HG03520 (cell line): ENCODE measurements at regions not wholly inside any gene's neighbourhood (a gene's known extent, or its start where the extent isn't known, plus 50 kb on each side); places are given as distances from the start of the nearest gene placed in this dataset.

Experiments used
- ATAC-seq: cut with Tn5 transposase; IDR thresholded peaks from one replicate; pipeline ENCODE4 v1.9.1; 2021; ENCODE audit warnings: mild to moderate bottlenecking, moderate library complexity; ENCODE audit not compliant: unreplicated experiment

DNA sequence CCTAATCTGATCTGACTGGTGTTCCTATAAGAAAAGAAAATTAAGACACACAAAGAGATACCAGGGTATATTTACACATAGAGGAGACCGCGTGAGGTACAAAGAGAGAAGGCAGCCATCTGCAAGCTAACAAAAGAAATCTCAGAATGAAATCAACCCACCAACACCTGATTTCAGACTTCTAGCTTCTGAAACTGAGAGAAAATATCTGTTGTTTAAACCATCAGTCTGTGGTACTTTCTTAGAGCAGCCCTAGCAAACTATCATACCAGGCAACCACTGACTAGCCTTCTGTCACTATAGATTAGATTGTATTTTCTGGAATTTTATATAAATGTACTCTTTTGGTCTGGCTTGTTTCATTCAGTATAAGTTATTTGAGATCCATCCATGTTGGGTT lies 779.3 kb upstream of the ACO1 start:
- no peak for ATAC-seq

- no peak for ATAC-seq
Observed at GRCh38 chr9:31606678-31607077, 777.8 kb upstream of the ACO1 start.

DNA sequence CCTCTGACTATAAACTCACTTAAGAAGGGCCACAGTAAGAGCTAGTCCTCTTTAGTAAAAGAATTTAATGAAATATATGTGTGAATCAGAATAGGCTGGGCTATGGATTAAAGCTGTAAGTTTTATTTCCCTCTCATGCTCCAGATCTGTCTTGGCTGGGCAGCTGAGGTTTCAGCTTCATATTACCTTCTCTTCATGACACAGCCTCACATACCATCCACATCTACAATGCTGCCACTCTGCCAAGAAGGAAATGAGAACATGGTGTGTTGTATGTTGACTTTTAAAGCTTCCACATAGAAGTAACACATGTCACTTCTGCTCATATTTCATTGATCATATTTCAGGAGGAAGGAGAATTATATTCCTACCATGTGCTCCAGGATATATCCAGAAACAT lies 776.0 kb upstream of the ACO1 start:
- ATAC-seq = no peak

DNA sequence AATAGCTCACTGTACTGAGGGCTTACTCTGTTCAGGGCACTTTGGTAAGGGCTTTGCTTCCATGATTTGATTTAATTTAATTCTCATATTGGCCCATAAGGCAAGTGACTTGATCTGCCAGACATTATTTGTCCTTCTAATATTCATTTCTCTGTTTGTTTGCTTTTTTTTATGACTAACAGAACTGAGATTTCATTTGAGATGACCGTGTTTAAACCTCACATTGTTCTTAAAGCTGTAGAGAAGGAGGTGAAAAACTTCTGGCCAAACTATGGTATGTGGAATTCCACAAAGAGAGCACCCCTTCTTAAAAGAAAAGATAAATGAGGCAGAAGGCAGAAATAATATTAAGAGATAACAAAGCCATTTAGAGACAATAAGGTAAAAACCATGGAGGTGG lies 775.6 kb upstream of the ACO1 start:
- ATAC-seq = no peak

- no peak for ATAC-seq
Observed at GRCh38 chr9:31612336-31613030, 772.0 kb upstream of the ACO1 start.

DNA sequence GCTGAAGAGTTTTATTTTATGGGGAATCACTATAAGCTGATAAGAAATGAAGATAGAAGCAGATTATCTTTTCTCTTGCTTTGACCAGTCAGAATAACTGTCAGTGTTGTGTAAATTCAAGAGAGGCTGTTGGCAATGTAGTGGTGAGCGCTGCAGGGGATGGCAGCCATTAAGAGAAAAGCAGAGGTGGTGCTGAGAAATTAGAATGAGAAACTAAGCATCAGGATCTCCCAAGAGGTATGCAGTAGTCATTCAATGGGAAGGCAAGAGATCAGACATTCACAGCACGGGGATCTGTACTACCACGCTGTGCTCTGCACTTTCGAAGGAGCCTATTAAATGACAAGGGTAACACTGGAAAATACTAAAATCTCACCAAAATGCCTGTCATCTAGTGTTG lies 768.5 kb upstream of the ACO1 start:
- no peak for ATAC-seq

GRCh38 chr9:31623511-31623910 lies 760.9 kb upstream of the ACO1 start:
- no peak for ATAC-seq

- no peak for ATAC-seq
Observed at GRCh38 chr9:31629292-31629691, 755.2 kb upstream of the ACO1 start.

DNA sequence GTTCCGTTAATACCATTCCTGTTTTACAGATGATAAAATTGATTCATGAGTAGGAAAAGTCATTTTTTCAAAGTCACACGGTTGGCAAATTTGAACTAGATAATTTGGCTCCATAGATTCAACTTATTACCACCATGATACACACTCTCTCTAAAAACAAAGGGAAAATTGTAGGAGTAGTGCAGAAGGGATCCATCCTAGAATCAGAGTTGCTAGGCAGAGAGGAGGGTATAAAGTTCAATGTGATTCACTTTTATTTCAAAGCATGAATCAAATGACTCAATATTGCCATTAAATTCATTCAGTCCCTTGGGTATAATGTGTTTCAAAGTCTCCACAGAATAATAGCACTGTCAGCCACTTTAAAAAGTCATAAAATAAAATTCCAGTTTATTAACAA lies 747.2 kb upstream of the ACO1 start:
- no peak for ATAC-seq

- ATAC-seq = no peak
Observed at GRCh38 chr9:31637861-31638260, 746.6 kb upstream of the ACO1 start.

GRCh38 chr9:31639451-31639850 lies 745.0 kb upstream of the ACO1 start:
- no peak for ATAC-seq

- no peak for ATAC-seq
Observed at GRCh38 chr9:31669311-31669710, 715.1 kb upstream of the ACO1 start.

- no peak for ATAC-seq
Observed at GRCh38 chr9:31671011-31671410, 713.4 kb upstream of the ACO1 start.

DNA sequence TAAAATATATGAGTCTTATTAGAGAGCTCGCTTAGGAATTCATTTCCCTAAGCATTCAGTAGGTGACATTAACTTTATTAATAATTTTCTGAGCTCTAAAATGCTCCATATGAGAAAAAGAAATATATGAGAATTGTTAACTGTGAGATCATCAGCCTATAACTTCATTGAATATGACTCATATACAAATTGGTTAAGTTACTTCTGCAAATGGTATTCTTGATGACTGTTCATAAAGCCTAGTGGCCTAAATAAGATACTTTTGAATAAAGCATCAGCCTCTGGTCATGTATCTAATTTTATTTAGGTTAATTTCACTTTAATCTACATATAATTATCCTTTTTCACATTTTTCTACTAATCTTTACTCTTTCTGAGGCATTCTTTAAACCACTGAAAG lies 710.2 kb upstream of the ACO1 start:
- no peak for ATAC-seq

DNA sequence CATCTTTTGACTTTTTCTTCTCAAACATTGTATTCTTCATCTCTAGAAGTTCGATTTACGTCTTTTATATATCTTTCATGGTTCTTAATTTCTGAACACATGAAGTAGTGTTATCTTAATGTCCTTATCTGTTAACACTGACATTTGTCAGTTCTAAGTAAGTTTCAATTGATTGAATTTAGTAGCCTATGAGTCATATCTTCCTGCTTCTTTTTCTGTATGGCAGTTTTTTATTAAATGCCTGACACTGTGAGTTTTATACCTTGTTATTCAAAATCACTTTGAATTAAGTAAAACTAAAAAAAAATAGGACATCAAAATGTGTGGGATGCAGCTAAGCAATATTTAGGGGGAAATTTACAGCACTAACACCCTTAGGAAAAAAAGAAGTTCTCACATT lies 707.0 kb upstream of the ACO1 start:
- no peak for ATAC-seq

GRCh38 chr9:31677877-31678276 lies 706.6 kb upstream of the ACO1 start:
- ATAC-seq = no peak

DNA sequence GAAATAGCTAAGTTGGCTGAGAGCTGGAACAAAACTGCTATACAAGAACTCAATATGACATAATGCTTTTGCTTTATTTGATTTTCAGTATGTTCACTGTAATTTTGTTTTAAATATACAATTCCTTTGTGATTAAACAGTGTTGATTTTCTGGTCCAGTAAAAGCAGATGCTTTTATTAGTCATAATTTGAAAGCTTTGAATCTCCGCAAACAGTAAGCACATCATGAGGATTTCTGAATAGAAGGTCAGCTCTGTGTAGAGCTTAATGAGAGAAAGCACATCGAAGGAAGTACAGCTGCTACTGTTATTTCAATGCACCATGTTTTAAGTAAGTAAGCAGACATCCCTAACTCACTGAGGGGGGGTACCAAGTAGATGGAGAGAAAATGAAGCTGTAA lies 701.3 kb upstream of the ACO1 start:
- ATAC-seq = no peak

GRCh38 chr9:31697956-31698355 lies 686.5 kb upstream of the ACO1 start:
- no peak for ATAC-seq

- ATAC-seq = no peak
Observed at GRCh38 chr9:31699836-31700235, 684.6 kb upstream of the ACO1 start.

DNA sequence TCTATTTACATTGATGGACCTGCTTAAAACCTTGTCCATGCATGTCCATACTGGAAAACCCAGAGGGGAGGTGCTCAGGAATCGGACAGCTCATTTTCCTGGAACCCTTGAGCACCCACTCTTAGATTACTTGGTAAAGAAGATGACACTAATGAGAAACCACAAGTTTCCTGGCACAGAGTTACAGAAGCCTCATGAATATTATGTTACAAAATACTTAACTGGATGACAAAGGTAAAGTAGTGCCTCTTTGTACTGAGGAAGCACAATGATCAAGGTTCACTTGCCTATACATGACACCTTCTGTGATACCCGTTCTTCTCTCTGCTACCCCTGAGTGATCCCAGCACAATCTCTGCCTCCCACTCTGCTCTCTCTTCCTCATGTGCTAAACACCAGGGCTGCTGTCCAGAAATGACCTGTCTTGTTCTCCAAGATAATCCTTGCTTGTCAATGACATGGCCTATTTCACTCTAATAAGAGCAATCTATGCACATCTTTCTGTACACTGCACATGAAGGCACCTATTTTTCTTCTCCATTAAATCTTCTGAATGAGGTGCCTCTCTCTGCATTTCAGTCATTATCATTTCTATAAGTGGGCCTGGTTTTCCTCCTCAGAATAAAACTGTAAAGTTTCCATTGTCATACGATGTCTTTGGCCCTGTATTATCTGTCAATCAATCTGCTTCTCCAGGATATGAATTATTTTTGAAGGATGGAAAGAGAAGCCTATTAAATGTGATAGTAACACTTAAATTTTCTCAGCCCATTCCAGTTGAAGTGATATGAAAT lies 684.0 kb upstream of the ACO1 start:
- no peak for ATAC-seq

DNA sequence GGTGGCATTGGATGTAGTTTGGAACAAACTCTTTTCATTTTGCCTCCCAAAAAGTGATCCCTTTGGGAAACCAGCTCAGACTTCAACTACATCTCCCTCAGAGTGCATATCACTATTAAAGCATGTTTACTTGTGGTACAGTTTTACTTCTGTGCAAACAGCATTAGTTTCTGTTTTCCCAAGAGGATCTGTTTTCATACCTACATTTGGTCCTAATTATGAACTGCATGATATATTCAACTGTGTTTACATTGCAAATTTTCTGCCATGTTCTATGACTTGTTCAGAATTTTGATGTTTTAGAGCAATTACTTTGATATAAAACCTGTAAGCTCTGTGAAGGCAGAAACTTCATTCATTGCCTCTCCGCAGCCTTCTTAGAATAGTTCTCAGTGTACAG lies 681.5 kb upstream of the ACO1 start:
- no peak for ATAC-seq

DNA sequence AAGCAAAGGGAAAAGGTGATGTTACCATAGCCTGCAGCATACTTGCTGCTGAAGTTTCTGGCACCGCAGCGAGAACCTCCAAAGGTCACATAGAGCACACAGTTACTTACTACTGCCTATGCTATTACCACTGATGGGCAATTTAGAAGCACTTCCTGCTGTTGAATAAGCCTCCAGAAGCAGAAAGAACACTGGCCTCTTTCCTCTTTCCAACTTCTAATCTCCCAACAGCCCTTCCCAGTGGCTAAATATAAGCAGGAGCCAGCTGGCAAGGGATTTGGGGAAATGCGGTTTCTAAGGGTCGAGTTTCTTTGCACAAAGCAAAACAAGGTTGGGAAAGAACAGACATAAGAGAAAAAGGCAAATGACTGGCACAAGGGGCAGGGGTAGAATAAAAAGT lies 669.2 kb upstream of the ACO1 start:
- no peak for ATAC-seq

DNA sequence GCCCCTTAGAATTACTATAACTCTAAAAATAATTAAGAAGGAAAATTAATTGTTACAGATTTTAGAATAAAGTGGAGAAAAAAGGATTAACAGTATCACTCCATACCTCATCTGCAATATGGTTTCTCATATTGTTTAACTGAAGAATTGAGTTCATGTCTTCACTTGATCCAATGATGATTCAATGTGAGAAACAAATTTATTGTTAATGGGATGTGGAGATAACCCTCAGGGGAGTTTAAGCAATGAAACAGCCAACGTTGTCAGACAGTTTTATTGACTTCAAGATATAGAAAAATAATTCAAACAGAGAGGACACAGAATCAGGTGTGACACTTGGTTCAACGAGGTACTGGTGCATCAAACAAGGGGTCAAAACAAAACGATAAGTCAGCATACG lies 665.2 kb upstream of the ACO1 start:
- ATAC-seq = no peak
